GM23338 (cell line): ENCODE measurements at regions not wholly inside any gene's neighbourhood (a gene's known extent, or its start where the extent isn't known, plus 50 kb on each side); places are given as distances from the start of the nearest gene placed in this dataset.

Source experiments
- ATAC-seq: fragments of 200-7000 bp; cut with Tn5 transposase; 3 replicates; pipeline ENCODE4 v1.9.1; 2020
- DNase-seq: peaks from one replicate; pipeline ENCODE4 v3.0.0-alpha.2; 2015; ENCODE audit warnings: low spot score
- H2AFZ ChIP-seq: fragments of 200-600 bp; sonication (generic); 2 replicates; pipeline ENCODE4 v1.8.0; 2016; ENCODE audit warnings: antibody characterized with exemption, mild to moderate bottlenecking, moderate library complexity
- H3F3A ChIP-seq: fragments of 200-600 bp; sonication (generic); replicated peaks from 2 replicates; pipeline ENCODE4 v1.8.0; 2017; ENCODE audit warnings: antibody characterized with exemption, mixed run types, low read depth
- H3K27ac ChIP-seq: fragments of 200-600 bp; sonication (generic); 2 replicates; pipeline ENCODE4 v1.6.1; 2016; ENCODE audit warnings: low read depth
- H3K27me3 ChIP-seq: fragments of 200-600 bp; sonication (generic); 2 replicates; pipeline ENCODE4 v1.8.0; 2016; ENCODE audit warnings: mild to moderate bottlenecking, mixed run types, moderate library complexity; ENCODE audit not compliant: insufficient read depth
- H3K36me3 ChIP-seq: fragments of 200-600 bp; sonication (generic); 2 replicates; pipeline ENCODE4 v1.8.0; 2016; ENCODE audit warnings: mild to moderate bottlenecking; ENCODE audit not compliant: insufficient read depth
- H3K4me1 ChIP-seq: fragments of 200-600 bp; sonication (generic); 2 replicates; pipeline ENCODE4 v1.8.0; 2016; ENCODE audit warnings: mild to moderate bottlenecking, moderate library complexity; ENCODE audit not compliant: insufficient read depth
- H3K4me2 ChIP-seq: fragments of 200-600 bp; sonication (generic); 2 replicates; pipeline ENCODE4 v1.7.1; 2017; ENCODE audit warnings: mixed run types
- H3K4me3 ChIP-seq: fragments of 200-600 bp; sonication (generic); 2 replicates; pipeline ENCODE4 v1.6.1; 2016; ENCODE audit warnings: mixed run types
- H3K79me2 ChIP-seq: fragments of 200-600 bp; sonication (generic); replicated peaks from 2 replicates; pipeline ENCODE4 v1.8.0; 2017; ENCODE audit warnings: mild to moderate bottlenecking; ENCODE audit not compliant: insufficient read depth
- H3K9me2 ChIP-seq: fragments of 200-600 bp; sonication (generic); 2 replicates; pipeline ENCODE4 v1.8.0; 2017; ENCODE audit not compliant: insufficient read depth
- H4K20me1 ChIP-seq: fragments of 200-600 bp; sonication (generic); replicated peaks from 2 replicates; pipeline ENCODE4 v1.8.0; 2017; ENCODE audit warnings: mild to moderate bottlenecking; ENCODE audit not compliant: insufficient read depth
- H3K27ac Mint-ChIP-seq: 2 replicates; pipeline ENCODE4 v1.8.0; 2020; ENCODE audit warnings: inconsistent platforms, mild to moderate bottlenecking, moderate library complexity, mixed read lengths
- H3K27me3 Mint-ChIP-seq: 3 replicates; pipeline ENCODE4 v1.8.0; 2022; ENCODE audit warnings: low read depth, mild to moderate bottlenecking, moderate library complexity, mixed read lengths, inconsistent platforms; ENCODE audit not compliant: insufficient read depth, poor library complexity
- H3K36me3 Mint-ChIP-seq: 3 replicates; pipeline ENCODE4 v1.8.0; 2021; ENCODE audit warnings: low read depth, mild to moderate bottlenecking, inconsistent platforms, moderate library complexity, mixed read lengths
- H3K4me1 Mint-ChIP-seq: 3 replicates; pipeline ENCODE4 v1.8.0; 2020; ENCODE audit warnings: mild to moderate bottlenecking, inconsistent platforms, mixed read lengths
- H3K4me3 Mint-ChIP-seq: 3 replicates; pipeline ENCODE4 v1.8.0; 2021; ENCODE audit warnings: moderate library complexity, mild to moderate bottlenecking, inconsistent platforms, mixed read lengths
- H3K9me3 Mint-ChIP-seq: 3 replicates; pipeline ENCODE4 v1.8.0; 2020; ENCODE audit warnings: moderate library complexity, mild to moderate bottlenecking, inconsistent platforms, mixed read lengths
- CREB1 ChIP-seq: fragments of 250-450 bp; sonication (Bioruptor Pico); IDR thresholded peaks from 2 replicates; pipeline ENCODE4 v1.5.0; 2020; ENCODE audit warnings: low read depth, mild to moderate bottlenecking, moderate library complexity
- EZH2 ChIP-seq: fragments of 200-600 bp; sonication (generic); IDR thresholded peaks from one replicate; pipeline ENCODE4 v1.8.0; 2017; ENCODE audit warnings: antibody characterized with exemption, mild to moderate bottlenecking, low read depth; ENCODE audit not compliant: unreplicated experiment
- EZH2phosphoT487 ChIP-seq: fragments of 200-600 bp; sonication (generic); IDR thresholded peaks from one replicate; pipeline ENCODE4 v1.8.1; 2018; ENCODE audit warnings: antibody characterized with exemption; ENCODE audit not compliant: unreplicated experiment
- JUNB ChIP-seq: IDR thresholded peaks from one replicate; pipeline ENCODE4 v1.6.1; 2016; ENCODE audit warnings: antibody characterized with exemption; ENCODE audit not compliant: unreplicated experiment
- NANOG ChIP-seq: IDR thresholded peaks from 2 replicates; pipeline ENCODE4 v1.6.1; 2016; ENCODE audit warnings: antibody characterized with exemption, borderline replicate concordance
- POLR2AphosphoS5 ChIP-seq: IDR thresholded peaks from 2 replicates; pipeline ENCODE4 v1.6.1; 2016; ENCODE audit warnings: antibody characterized with exemption, low read depth
- STAT1 ChIP-seq: IDR thresholded peaks from one replicate; pipeline ENCODE4 v1.6.1; 2016; ENCODE audit warnings: antibody characterized with exemption; ENCODE audit not compliant: unreplicated experiment
- ZNF114 ChIP-seq: fragments of 250-450 bp; sonication (Bioruptor Pico); IDR thresholded peaks from 2 replicates; pipeline ENCODE4 v1.5.0; 2020; ENCODE audit warnings: mild to moderate bottlenecking, moderate library complexity
- ZNF331 ChIP-seq: fragments of 250-450 bp; sonication (Bioruptor Pico); IDR thresholded peaks from 2 replicates; pipeline ENCODE4 v1.5.0; 2020; ENCODE audit warnings: low read depth, mild to moderate bottlenecking, moderate library complexity
- TF ChIP-seq, protein P1 (sequence below): IDR thresholded peaks from 2 replicates; pipeline ENCODE4 v1.6.1; 2016; ENCODE audit warnings: antibody characterized with exemption
- TF ChIP-seq, protein P2 (sequence below), 2 experiments: fragments of 200-600 bp in 1 of 2; sonication (generic) in 1 of 2; conservative IDR thresholded peaks; 2 replicates each; pipeline versions ENCODE4 v1.5.1 to v1.6.1; 2016 to 2017; ENCODE audit warnings: antibody characterized with exemption in 2 of 2, low read depth in 2 of 2, mild to moderate bottlenecking in 2 of 2, moderate library complexity in 1 of 2
- TF ChIP-seq, protein P3 (sequence below): fragments of 250-450 bp; sonication (Bioruptor Pico); IDR thresholded peaks from 2 replicates; pipeline ENCODE4 v1.5.0; 2020; ENCODE audit warnings: mild to moderate bottlenecking, moderate library complexity
- TF ChIP-seq, protein P4 (sequence below): IDR thresholded peaks from one replicate; pipeline ENCODE4 v1.6.1; 2018; ENCODE audit warnings: antibody characterized with exemption; ENCODE audit not compliant: unreplicated experiment

- no peaks in the 10 kb centered on the region for H3K4me1 Mint-ChIP-seq
- Histone ChIP-seq H3K9me2 (no peaks in the 10 kb centered on the region), H3K4me2 (no peak overlapping the region), H3K4me1 (no peaks in the 10 kb centered on the region), H2AFZ (no peak overlapping the region), H3F3A (no peaks in the 10 kb centered on the region), H3K27me3 (no peaks in the 10 kb centered on the region), H3K4me3 (no peak overlapping the region), H3K27ac (no peak overlapping the region), H3K79me2 (no peaks in the 10 kb centered on the region), H4K20me1 (no peaks in the 10 kb centered on the region), H3K36me3 (no peaks in the 10 kb centered on the region)
- no peak overlapping the region for H3K27ac Mint-ChIP-seq
- no peak for TF ChIP-seq STAT1
- TF ChIP-seq, protein P1, sequence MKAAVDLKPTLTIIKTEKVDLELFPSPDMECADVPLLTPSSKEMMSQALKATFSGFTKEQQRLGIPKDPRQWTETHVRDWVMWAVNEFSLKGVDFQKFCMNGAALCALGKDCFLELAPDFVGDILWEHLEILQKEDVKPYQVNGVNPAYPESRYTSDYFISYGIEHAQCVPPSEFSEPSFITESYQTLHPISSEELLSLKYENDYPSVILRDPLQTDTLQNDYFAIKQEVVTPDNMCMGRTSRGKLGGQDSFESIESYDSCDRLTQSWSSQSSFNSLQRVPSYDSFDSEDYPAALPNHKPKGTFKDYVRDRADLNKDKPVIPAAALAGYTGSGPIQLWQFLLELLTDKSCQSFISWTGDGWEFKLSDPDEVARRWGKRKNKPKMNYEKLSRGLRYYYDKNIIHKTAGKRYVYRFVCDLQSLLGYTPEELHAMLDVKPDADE: no peak
- TF ChIP-seq EZH2: no peak
- no peak for TF ChIP-seq NANOG
- no peak for TF ChIP-seq CREB1 (CRISPR knock-in tag)
- TF ChIP-seq EZH2phosphoT487: no peak
- TF ChIP-seq POLR2AphosphoS5: no peak
- TF ChIP-seq, protein P2, sequence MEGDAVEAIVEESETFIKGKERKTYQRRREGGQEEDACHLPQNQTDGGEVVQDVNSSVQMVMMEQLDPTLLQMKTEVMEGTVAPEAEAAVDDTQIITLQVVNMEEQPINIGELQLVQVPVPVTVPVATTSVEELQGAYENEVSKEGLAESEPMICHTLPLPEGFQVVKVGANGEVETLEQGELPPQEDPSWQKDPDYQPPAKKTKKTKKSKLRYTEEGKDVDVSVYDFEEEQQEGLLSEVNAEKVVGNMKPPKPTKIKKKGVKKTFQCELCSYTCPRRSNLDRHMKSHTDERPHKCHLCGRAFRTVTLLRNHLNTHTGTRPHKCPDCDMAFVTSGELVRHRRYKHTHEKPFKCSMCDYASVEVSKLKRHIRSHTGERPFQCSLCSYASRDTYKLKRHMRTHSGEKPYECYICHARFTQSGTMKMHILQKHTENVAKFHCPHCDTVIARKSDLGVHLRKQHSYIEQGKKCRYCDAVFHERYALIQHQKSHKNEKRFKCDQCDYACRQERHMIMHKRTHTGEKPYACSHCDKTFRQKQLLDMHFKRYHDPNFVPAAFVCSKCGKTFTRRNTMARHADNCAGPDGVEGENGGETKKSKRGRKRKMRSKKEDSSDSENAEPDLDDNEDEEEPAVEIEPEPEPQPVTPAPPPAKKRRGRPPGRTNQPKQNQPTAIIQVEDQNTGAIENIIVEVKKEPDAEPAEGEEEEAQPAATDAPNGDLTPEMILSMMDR (conservative IDR thresholded peaks at IDR 0.05; ENCODE audit: low read depth in 2 of 2): no peak
- TF ChIP-seq ZNF114 (CRISPR knock-in tag): no peak
- TF ChIP-seq, protein P3, sequence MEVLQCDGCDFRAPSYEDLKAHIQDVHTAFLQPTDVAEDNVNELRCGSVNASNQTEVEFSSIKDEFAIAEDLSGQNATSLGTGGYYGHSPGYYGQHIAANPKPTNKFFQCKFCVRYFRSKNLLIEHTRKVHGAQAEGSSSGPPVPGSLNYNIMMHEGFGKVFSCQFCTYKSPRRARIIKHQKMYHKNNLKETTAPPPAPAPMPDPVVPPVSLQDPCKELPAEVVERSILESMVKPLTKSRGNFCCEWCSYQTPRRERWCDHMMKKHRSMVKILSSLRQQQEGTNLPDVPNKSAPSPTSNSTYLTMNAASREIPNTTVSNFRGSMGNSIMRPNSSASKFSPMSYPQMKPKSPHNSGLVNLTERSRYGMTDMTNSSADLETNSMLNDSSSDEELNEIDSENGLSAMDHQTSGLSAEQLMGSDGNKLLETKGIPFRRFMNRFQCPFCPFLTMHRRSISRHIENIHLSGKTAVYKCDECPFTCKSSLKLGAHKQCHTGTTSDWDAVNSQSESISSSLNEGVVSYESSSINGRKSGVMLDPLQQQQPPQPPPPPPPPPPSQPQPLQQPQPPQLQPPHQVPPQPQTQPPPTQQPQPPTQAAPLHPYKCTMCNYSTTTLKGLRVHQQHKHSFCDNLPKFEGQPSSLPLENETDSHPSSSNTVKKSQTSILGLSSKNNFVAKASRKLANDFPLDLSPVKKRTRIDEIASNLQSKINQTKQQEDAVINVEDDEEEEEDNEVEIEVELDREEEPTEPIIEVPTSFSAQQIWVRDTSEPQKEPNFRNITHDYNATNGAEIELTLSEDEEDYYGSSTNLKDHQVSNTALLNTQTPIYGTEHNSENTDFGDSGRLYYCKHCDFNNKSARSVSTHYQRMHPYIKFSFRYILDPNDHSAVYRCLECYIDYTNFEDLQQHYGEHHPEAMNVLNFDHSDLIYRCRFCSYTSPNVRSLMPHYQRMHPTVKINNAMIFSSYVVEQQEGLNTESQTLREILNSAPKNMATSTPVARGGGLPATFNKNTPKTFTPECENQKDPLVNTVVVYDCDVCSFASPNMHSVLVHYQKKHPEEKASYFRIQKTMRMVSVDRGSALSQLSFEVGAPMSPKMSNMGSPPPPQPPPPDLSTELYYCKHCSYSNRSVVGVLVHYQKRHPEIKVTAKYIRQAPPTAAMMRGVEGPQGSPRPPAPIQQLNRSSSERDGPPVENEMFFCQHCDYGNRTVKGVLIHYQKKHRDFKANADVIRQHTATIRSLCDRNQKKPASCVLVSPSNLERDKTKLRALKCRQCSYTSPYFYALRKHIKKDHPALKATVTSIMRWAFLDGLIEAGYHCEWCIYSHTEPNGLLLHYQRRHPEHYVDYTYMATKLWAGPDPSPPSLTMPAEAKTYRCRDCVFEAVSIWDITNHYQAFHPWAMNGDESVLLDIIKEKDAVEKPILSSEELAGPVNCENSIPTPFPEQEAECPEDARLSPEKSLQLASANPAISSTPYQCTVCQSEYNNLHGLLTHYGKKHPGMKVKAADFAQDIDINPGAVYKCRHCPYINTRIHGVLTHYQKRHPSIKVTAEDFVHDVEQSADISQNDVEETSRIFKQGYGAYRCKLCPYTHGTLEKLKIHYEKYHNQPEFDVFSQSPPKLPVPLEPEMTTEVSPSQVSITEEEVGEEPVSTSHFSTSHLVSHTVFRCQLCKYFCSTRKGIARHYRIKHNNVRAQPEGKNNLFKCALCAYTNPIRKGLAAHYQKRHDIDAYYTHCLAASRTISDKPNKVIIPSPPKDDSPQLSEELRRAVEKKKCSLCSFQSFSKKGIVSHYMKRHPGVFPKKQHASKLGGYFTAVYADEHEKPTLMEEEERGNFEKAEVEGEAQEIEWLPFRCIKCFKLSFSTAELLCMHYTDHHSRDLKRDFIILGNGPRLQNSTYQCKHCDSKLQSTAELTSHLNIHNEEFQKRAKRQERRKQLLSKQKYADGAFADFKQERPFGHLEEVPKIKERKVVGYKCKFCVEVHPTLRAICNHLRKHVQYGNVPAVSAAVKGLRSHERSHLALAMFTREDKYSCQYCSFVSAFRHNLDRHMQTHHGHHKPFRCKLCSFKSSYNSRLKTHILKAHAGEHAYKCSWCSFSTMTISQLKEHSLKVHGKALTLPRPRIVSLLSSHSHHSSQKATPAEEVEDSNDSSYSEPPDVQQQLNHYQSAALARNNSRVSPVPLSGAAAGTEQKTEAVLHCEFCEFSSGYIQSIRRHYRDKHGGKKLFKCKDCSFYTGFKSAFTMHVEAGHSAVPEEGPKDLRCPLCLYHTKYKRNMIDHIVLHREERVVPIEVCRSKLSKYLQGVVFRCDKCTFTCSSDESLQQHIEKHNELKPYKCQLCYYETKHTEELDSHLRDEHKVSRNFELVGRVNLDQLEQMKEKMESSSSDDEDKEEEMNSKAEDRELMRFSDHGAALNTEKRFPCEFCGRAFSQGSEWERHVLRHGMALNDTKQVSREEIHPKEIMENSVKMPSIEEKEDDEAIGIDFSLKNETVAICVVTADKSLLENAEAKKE (CRISPR knock-in tag): no peak
- TF ChIP-seq ZNF331 (CRISPR knock-in tag): no peak
- TF ChIP-seq JUNB: no peak
- TF ChIP-seq, protein P4, sequence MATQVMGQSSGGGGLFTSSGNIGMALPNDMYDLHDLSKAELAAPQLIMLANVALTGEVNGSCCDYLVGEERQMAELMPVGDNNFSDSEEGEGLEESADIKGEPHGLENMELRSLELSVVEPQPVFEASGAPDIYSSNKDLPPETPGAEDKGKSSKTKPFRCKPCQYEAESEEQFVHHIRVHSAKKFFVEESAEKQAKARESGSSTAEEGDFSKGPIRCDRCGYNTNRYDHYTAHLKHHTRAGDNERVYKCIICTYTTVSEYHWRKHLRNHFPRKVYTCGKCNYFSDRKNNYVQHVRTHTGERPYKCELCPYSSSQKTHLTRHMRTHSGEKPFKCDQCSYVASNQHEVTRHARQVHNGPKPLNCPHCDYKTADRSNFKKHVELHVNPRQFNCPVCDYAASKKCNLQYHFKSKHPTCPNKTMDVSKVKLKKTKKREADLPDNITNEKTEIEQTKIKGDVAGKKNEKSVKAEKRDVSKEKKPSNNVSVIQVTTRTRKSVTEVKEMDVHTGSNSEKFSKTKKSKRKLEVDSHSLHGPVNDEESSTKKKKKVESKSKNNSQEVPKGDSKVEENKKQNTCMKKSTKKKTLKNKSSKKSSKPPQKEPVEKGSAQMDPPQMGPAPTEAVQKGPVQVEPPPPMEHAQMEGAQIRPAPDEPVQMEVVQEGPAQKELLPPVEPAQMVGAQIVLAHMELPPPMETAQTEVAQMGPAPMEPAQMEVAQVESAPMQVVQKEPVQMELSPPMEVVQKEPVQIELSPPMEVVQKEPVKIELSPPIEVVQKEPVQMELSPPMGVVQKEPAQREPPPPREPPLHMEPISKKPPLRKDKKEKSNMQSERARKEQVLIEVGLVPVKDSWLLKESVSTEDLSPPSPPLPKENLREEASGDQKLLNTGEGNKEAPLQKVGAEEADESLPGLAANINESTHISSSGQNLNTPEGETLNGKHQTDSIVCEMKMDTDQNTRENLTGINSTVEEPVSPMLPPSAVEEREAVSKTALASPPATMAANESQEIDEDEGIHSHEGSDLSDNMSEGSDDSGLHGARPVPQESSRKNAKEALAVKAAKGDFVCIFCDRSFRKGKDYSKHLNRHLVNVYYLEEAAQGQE: no peak
- peaks cover 3% of the 10 kb centered on the region; the same call in 1 of the 3 replicates for H3K9me3 Mint-ChIP-seq
- DNase-seq (no peak), ATAC-seq (no peak)
- H3K4me3 Mint-ChIP-seq: no peak overlapping the region
- H3K36me3 Mint-ChIP-seq: no peaks in the 10 kb centered on the region
- H3K27me3 Mint-ChIP-seq: peaks cover 9% of the 10 kb centered on the region
Measured at GRCh38 chr20:24796236-24796635, 152.8 kb upstream of the CST7 start.
